ENCODE measurements at regions not wholly inside any gene's neighbourhood (a gene's known extent, or its start where the extent isn't known, plus 50 kb on each side); places are given as distances from the start of the nearest gene placed in this dataset.
A peak's percentile ranks its signal among the peaks of the same experiment; 100 is the strongest.

- DNase-seq (ENCODE audit: low read depth, low spot score): no peak
Observed at GRCh38 chr5:164345853-164346252, 840.4 kb downstream of the MAT2B start.

- DNase-seq (ENCODE audit: low read depth, low spot score): no peak
Observed at GRCh38 chr5:164346785-164347630, 841.6 kb downstream of the MAT2B start.

DNA sequence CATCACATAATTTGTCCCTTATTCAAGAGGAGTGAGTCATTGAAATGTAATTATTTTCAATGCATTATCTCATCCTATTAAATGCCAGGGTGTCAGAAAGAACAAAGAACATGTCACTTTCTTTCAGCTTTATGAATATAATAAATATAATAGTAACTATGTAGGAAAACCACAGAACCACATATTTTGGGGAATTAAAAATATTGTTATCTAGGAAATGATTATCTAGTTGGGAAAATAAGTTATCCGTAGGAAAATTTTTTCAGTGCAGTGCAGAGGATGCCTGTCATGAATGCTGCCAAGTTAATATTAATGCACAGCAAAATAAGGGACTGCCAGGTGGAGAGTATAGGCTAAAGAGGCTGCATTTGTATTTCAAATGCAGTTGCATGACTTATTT is 844.8 kb downstream of the MAT2B start:
- no peak for DNase-seq (ENCODE audit: low read depth, low spot score)

DNA sequence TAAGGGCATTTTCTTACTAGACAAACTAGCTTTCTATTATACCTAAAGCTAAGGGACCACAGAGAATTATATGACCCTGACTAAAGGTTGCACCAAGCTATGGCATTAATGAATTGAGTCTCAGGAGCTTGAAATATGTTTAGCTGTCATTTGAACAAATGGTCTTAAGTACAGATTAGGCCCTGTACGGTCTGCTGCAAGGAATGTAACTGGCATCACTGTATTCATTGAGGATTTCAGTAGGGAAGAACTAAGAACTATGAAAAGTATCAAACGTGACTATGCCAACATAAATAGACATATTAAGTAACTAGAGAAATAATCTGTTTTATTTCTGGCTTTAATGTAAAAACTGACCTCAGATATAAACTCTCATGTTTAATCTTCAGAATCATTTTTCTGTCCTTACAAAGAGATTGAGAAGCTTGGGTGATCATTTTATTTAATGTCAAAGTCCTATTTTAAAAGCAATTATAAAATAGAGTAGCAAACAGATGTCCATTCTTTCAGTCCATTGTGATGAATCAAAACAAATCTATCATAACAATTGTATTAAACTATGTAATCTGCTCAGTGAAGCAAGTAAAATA is 845.9 kb downstream of the MAT2B start:
- no peak for DNase-seq (ENCODE audit: low read depth, low spot score)

- DNase-seq (ENCODE audit: low read depth, low spot score): peak; percentile 38
Observed at GRCh38 chr5:164352695-164353094, 847.3 kb downstream of the MAT2B start.

DNA sequence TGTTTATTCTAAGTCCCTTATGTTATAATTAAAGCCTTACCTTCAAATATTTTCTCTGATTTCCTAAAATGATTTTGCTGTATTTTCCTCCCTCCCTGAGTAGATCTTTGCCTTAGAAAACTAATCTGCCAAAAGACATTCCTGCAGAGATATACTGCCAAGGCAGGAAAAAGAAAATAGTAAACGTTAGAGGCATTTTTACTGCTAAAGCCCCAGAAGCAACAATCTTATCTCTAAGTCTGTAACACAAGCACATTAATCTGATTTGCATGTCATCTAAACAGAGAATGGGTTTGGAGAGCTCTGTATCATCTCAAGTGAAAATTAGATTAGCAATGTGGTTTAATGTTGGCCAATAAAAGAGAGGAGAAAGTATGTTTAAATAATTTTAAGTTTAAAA is 847.7 kb downstream of the MAT2B start:
- peak; percentile 50 for DNase-seq (ENCODE audit: low read depth, low spot score)

GRCh38 chr5:164354139-164354751 is 848.8 kb downstream of the MAT2B start:
- DNase-seq (ENCODE audit: low read depth, low spot score): no peak

DNA sequence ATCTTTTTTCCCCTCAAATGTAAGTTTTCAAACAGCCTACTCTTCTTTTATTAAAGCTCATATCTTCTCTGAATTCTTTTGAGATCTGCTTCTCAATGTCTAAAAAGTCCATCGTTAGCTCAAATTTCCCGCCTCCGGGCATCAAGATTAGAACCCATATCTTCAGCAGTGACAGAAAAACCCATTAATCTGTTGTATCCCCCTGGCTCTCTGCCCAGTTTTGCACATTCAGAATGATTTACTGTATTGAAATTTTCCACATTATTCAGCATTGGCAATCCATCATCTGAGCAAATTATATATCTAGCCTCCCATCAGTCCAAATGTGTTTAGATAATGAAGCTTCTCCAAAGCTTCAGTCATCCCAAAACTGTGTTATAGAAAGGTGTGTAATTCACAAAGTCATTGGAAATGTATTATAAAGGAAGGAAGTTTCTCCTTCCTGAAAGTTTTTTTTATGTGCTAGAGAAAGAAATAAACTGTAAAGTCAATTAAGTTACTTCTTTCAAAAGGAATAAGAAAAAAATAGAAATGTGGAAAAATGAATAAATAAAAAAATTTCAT is 849.9 kb downstream of the MAT2B start:
- no peak for DNase-seq (ENCODE audit: low read depth, low spot score)

DNA sequence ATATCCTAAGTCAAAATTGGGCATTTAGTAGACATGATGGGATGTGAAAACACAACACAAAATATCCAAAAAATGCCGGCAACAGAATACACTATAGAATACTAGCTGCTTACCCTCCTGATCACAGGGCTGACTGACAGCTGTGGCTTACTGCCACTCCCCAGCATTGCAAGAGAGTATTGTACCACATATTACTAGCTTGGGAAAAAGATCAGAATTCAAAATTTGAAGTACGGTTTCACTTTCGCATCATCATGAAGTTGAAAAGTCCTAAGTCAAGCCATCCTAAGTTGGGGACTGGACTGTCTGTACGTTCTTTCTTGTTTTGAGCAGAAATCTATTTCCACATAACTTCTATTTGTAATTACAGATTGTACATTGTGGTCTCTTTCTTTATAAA is 851.4 kb downstream of the MAT2B start:
- no peak for DNase-seq (ENCODE audit: low read depth, low spot score)

- DNase-seq (ENCODE audit: low read depth, low spot score): no peak
Observed at GRCh38 chr5:164357395-164358033, 852.1 kb downstream of the MAT2B start.

DNA sequence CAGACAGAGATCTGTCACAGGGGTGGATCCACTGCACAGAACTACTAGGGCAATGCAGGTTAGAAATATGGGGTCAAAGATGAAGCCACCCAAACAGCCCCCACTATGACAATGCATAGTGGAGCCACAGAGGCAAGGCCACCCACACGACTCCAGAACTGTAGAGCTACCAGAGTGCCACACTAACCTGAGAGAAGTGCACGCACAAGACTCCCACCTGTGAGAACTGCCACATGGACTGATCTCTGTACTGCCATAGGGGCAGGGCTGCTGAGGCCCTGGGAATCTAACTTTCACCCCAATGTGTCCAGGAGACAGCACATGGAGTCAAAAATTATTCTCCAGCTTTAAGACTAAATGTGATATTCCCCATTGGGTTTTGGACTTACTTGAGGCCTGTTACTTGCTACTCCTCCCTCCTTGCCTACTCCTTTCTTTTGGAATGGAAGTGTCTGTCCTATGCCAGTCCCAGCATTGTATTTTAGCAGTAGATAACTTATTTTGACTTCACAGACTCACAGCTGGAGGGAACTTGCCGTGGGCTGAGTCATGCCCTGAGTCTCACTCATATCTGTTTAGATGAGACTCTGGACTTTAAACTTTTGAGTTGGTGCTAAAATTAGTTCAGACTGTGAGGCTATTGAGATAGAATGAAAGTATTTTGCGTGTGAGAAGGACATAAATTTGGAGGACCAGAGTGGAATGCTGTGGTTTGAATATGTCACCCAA is 853.3 kb downstream of the MAT2B start:
- no peak for DNase-seq (ENCODE audit: low read depth, low spot score)

DNA sequence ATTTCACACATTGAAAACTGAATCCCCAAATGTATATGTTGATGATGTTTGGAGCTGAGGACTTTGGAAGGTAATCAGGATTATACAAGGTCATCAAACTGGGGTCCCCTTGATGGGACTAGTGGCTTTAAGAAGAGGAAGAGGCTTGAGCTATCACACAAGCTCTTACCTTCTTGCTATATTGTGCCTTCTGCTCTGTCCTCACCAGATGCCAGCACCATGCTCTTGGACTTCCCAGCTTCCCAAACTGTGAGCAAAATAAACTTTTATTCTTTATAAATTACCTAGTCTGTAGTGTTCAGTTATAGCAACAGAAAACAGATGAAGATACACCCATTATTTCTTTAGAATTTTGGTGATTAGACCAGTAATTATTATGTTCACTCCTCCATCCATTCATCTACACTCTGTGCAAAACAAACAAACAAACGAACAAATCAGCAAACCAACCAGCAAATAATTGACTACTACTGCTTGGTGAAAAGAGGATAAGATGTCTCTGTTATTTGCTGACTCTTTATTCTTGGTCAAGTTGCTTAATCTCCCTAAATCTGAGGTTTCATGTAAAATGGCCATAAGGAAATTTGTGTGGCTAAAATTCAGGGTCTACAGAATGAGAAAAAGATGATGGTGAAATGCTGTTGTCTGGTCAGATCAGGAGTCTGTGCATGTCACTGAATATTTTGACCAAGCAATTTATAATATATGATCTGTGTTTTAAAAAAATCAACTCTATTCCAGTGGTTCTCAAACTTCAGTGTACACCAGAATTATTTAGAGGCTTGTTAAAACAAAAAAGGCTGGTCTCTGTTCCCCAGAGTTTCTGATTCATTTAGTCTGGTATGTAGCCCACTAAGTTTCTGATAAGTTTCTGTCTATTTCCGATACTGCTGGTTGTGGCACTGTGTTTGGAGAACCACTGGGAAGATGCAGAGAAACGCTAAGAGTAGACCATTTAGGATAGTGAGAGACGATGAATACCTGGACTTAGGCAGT is 854.1 kb downstream of the MAT2B start:
- no peak for DNase-seq (ENCODE audit: low read depth, low spot score)

DNA sequence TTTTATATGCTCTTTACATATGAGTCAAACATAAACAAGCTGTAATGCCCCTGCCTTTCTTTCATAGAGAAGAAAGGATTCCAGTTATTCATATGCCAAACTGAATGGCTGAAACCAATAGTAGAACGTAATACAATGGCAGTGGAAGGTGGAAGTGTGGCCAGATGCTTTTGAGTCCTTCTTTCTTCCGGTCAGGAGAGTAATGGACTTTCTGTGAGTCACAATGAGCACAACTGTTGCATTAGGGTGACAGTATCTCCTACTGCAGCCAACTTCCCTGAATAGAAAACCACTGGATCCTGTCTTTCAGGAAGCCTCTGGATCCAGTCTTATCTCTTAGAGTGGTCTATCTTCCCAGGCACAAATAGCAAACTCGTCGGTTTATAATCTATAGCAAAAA is 855.2 kb downstream of the MAT2B start:
- DNase-seq (ENCODE audit: low read depth, low spot score): no peak

- peak; percentile 30 for DNase-seq (ENCODE audit: low read depth, low spot score)
Observed at GRCh38 chr5:164361986-164362385, 856.6 kb downstream of the MAT2B start.

- no peak for DNase-seq (ENCODE audit: low read depth, low spot score)
Observed at GRCh38 chr5:164362835-164363234, 857.4 kb downstream of the MAT2B start.

DNA sequence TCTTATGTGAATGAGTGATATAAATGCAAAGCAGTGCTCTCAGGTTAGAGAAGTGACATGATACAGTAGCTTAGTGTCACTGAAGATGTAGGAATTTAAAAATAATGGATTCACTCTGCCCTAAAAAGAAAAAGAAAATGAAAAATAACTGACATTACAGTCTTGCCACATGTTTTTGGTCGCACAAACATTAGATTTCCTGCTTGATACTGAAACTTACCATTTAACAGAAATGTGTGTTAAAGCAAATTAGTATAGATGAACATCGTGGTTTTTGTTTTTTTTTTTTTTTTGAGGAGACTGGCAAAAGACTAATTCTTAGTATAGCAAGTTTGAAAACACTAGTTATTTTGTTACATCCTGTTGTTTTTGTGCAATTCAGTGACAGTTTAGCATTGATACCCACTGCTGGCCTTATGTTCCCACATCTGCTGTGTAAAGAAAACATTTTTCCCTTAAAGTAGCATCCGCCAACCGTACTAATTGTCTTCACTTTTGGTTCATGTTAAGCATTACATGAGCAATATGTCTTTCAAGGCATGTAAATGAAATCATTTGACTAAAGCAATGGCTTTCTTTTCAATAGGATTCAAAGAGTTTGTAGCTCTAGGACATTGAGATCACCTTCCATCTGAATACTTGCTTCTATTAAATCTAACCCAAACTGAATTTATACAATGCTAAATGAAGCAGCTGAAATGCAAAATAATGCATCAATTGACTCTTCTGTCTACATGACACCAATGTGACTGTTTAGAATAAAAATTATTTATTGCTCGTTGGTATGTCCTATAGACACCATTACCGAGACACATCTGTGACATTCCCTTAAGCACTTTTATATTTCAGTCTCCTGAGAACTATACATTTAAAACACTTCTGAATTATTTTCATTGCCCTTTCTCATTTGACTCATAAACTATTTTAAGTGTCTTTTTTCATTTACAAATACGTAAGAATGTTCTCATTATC is 859.1 kb downstream of the MAT2B start:
- DNase-seq (ENCODE audit: low read depth, low spot score): no peak

- DNase-seq (ENCODE audit: low read depth, low spot score): no peak
Observed at GRCh38 chr5:164370841-164371240, 865.4 kb downstream of the MAT2B start.

GRCh38 chr5:164372892-164373291 is 867.5 kb downstream of the MAT2B start:
- DNase-seq (ENCODE audit: low read depth, low spot score): no peak

- DNase-seq (ENCODE audit: low read depth, low spot score): no peak
Observed at GRCh38 chr5:164373876-164374275, 868.5 kb downstream of the MAT2B start.
